ENCODE measurements at regions not wholly inside any gene's neighbourhood (a gene's known extent, or its start where the extent isn't known, plus 50 kb on each side); places are given as distances from the start of the nearest gene placed in this dataset.

GRCh38 chr13:89375839-89376238 lies 1704.7 kb downstream of the SLITRK5 start:
- TF ChIP-seq CTCF (IDR thresholded peaks at IDR 0.05) (no peak), POLR2AphosphoS5 (IDR thresholded peaks at IDR 0.05) (no peak), POLR2A (IDR thresholded peaks at IDR 0.05) (no peak)

Measured in sigmoid colon (tissue), 4 donors.